ENCODE measurements at regions not wholly inside any gene's neighbourhood (a gene's known extent, or its start where the extent isn't known, plus 50 kb on each side); places are given as distances from the start of the nearest gene placed in this dataset.
"Not testable (repeated sequence)": the region's sequence is repeated elsewhere in the genome, so short reads cannot be mapped to it uniquely, and the experiment has no call there.

GRCh38 chr2:87483093-87483680 is 264.7 kb upstream of the PLGLB2 start:
- not testable (repeated sequence) for DNase-seq (ENCODE audit: low read depth)

GRCh38 chr2:87484363-87484762 is 263.5 kb upstream of the PLGLB2 start:
- DNase-seq (ENCODE audit: low read depth): not testable (repeated sequence)

DNA sequence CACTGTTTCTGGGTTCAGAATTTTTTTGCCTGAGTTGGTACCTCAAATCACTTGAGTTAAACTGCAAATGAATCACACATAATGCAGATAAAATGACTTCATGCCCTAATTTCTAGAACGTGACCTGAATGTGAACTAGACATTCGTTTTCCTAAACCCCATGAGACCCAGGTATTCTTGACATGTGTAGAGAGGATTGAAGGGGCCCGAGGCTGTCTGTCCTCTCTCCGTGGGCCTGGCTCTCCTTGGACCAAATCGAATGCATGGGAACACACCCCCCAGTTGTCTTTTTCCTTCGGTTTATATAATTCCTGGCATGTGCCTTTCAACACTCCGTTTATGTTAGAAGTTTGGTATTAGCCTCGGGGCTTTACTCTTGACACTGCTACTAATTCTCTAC is 262.4 kb upstream of the PLGLB2 start:
- DNase-seq (ENCODE audit: low read depth): not testable (repeated sequence)

DNA sequence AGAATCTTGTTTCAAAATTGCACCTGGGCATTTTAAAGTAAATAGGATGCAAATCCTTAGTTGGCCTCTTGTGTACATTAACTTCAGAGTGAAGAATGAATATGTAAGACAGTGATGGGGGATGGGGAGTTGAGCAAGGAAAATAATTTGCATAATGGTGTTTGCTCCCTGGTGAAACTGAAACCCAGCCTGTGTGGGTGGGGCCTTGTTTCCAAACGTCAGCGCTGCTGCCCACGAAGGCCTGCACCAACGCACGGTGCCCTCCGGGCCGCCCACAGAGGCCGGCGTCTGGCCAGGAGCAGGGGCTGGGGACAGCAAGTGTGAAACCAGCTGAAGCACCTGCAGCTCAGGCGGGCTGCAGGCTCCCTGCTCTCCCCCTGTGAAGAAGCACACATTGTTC is 262.0 kb upstream of the PLGLB2 start:
- DNase-seq (ENCODE audit: low read depth): not testable (repeated sequence)

- not testable (repeated sequence) for DNase-seq (ENCODE audit: low read depth)
These were observed 261.5 kb upstream of the PLGLB2 start for GRCh38 chr2:87486413-87486812.

DNA sequence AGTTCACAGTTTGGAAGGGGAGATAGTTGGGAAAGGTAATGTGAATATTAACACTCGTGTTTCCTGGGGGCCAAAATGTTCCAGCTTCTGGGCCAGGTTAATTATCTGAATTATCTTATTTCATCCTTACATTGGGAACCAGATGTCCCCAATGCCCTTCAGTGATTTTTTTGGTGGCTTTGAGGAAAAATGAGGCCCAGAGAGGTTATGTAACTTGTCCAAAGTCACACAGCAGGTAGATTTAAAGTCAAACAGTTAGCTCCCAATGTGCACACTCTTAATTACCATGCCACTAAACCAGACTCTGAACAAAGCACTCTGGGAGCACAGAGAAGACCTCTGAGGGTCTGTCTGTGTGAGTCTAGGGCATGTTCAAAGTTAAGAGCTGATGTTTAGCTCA is 259.9 kb upstream of the PLGLB2 start:
- DNase-seq (ENCODE audit: low read depth): not testable (repeated sequence)

- not testable (repeated sequence) for DNase-seq (ENCODE audit: low read depth)
These were observed 258.9 kb upstream of the PLGLB2 start for GRCh38 chr2:87488991-87489390.

GRCh38 chr2:87494846-87495245 is 253.0 kb upstream of the PLGLB2 start:
- DNase-seq (ENCODE audit: low read depth): not testable (repeated sequence)

GRCh38 chr2:87495455-87495854 is 252.4 kb upstream of the PLGLB2 start:
- not testable (repeated sequence) for DNase-seq (ENCODE audit: low read depth)

DNA sequence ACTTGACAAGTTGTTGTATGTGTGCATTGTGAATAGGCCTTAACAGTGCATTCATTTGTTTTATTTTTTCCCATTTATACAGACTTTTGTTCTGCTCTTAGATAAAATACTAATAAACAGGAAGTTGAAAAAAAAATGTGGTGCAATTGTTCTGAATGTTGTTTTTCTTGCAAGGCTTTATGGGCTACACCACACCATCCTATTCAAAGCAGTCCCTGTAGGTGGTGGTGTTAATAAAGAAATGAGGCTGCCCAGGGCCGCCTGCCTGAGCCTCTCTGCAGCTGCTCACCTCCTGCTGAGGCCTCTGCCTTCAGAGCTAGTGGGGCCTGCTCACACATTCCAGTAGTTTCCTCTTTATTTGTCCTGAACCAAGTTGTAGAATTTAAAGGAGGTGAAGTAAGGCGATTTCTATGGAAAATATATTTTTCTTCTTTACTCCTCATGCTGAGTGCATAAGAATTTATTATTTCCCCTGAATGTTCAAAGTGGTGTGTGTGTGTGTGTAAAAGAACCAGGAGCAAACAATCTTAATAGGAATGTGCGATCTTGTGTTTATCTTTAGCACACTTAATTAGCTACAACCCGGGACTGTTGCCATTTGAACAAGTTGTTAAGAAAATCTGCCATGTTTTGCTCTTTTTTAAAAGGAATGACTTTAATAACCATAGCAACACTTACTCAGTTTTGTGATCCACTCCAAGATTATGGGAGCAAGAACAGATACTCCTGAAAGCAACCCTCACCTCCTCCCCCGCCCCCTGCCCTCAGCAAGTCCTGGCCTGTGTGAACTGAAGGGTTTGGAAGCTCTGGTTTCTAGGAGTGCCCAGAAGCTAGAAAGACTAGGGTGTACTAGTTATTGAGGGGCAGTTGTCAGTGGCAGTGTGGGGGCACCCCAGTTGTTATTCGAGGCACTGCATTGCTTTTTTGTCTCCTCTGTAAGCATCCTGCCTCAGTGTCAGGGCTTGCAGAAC is 251.6 kb upstream of the PLGLB2 start:
- DNase-seq (ENCODE audit: low read depth): peak; percentile 33

- DNase-seq (ENCODE audit: low read depth): not testable (repeated sequence)
These were observed 250.8 kb upstream of the PLGLB2 start for GRCh38 chr2:87497135-87497534.

DNA sequence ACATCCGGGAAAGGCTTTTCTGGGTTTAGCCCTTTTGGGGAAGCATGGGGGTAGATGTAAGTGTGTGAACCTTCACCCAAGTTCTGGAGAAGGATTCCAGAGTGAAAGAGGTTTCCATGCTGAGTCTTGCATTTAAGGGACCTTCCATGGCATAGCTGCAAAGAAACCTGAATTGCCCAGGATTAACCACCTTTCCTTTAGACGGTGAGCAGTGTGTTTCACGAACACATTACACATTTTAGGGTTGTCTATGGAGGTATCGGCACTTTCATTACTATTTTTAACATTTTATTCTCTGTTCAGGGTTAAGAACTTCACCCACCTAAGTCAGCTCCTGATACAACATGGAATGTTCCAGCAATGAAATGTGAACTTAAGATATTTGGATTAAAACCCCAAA is 250.2 kb upstream of the PLGLB2 start:
- DNase-seq (ENCODE audit: low read depth): not testable (repeated sequence)

DNA sequence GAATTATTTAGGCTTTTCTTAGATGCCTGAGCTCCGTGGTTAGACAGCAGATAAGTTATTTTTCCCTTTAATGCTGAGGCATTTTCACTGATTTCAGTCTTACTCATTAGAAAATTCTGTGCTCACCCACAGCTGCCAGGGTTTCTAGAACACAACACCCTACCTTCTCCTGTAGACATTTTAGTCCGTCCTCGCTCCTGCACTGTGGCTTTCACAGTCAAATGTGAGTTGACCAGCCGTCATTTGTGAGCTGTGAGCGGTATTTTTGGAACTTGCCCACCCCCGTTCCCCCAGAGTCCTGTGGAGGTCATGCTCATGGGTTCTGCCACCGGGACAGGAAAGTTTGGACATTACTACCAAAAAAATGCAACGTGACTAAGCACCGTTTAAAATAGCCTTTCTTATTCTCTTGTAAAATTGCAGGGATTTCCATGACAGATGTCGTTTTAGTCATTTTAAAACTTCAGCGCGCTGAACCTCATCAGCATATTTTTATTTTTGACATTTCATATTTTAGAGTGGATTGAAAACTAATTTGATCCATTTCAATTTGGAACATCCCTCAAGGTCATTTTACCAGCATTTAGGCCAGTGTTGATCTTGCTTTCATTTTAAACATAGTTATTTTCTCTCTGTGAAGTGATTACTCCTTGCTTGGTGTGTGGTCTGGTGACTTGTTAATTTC is 249.6 kb upstream of the PLGLB2 start:
- not testable (repeated sequence) for DNase-seq (ENCODE audit: low read depth)

- DNase-seq (ENCODE audit: low read depth): peak; percentile 58
These were observed 249.0 kb upstream of the PLGLB2 start for GRCh38 chr2:87498854-87499238.

DNA sequence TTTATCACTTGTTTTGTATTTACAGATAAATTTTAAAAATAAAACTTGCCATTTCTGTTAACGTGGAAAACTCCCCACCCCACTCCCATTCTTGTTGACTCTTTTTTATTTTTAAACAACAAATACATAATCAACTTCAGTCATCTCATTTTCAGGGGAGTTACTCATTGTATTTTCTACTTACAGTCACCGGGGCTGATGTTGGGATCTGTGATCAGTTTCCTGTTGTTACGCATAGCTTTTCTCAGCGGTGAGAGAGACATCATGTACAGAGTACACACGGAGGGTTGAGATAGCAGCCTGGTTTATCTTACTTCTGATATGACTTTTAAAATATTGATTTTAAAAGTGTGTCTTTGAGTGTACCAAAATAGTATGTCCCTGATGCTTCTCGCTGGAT is 248.0 kb upstream of the PLGLB2 start:
- DNase-seq (ENCODE audit: low read depth): not testable (repeated sequence)

- DNase-seq (ENCODE audit: low read depth): not testable (repeated sequence)
These were observed 247.5 kb upstream of the PLGLB2 start for GRCh38 chr2:87500421-87500820.

DNA sequence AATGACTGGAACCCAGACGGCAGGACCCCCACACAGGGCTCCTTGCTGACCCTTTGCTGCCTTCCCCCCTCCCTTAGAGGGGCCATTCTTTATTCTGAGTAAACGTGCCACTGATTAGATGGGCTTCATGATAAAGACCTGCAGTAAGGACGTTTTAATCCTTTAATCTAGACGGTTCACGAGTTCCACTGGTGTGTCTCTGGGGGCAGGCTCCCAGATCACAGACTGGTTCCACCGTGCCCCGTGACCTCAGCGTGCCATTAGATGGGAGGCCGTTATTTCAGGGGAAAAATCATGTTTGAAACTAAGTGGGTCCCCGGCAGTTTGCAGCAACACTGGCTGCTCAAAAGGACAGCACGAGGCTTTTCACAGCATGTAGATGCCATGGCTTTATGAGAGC is 246.9 kb upstream of the PLGLB2 start:
- DNase-seq (ENCODE audit: low read depth): not testable (repeated sequence)

DNA sequence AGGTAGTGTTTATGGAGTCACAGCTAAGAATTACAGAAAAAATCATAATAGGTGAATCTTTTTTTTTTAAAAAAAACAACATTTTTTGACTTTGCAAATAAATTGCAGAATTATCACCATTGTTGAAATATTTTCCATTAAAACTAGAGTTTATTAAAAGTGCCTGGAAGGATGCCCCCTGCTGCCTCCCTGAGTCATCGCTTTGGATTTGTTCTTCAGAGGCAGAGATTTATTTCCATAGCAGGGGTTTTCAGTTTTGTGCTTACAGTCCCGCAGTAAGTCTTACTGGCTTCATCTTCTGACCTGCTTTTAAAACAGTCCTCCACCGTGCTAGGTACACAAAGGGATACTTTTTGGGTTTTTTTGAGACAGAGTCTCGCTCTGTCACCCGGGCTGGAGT is 244.9 kb upstream of the PLGLB2 start:
- DNase-seq (ENCODE audit: low read depth): not testable (repeated sequence)

DNA sequence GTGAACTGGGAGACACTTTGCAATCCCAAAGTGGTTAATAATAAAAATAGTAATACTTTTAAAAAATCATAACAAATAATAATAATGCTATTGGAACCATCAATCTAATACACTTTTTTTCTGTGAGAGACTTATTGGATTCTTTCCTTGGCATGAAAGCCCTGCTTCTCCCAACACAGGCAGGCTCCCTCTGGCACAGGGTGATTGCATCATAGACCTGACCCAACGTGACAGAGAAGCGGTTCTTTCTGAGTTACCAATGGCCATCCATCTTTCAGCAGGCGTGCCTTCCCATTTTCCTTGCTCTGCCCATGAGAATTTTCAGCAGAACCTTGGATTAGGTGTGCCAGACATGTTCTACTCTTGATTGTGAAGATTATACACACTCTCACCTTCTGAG is 242.6 kb upstream of the PLGLB2 start:
- not testable (repeated sequence) for DNase-seq (ENCODE audit: low read depth)

- not testable (repeated sequence) for DNase-seq (ENCODE audit: low read depth)
These were observed 242.0 kb upstream of the PLGLB2 start for GRCh38 chr2:87505909-87506308.

Measured in myocyte (in vitro differentiated cells).